ENCODE measurements at regions not wholly inside any gene's neighbourhood (a gene's known extent, or its start where the extent isn't known, plus 50 kb on each side); places are given as distances from the start of the nearest gene placed in this dataset.

DNA sequence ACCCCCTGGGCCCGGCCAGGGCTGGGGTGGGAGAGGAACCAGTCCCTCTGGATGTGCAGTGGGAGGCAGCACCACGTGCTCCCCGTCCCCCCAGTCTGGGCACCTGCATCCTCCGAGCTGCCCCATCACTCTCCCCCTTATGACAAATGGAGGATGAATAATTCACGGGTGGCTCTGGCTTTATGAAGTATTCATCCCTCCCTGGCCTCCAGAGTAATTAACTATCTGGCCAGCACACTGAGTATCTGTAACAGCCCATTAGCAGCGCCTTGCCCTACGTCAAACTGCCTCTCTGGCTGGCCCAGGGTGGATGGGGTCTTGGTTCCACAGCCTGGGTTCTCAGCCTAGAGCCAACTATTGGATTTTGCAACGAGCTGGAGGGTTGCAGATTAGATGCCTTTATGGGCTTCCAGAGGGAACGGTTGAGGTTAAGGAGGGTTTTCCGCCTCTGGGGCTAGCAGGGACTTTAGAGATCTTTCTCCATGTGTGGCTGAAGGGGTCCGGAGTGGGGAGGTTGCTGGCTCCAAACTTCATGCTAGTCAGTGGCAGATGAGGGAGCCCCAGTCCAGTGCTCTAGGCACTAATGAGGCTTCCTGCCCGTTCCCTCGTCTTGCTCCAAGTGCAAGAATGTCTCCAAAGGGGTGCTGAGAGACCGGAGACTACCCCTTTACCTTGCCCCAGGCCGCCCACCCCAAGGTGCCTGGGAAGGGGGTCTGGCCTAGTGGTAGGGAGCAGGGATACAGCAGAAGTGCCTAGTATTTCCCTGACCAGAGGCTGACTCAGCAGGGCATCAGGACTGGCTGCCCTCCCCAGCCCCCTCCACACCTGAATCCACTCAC is 53.5 kb upstream of the MLN start:
- H3K27ac ChIP-seq, result no peak overlapping the region
- TF ChIP-seq, protein P1, sequence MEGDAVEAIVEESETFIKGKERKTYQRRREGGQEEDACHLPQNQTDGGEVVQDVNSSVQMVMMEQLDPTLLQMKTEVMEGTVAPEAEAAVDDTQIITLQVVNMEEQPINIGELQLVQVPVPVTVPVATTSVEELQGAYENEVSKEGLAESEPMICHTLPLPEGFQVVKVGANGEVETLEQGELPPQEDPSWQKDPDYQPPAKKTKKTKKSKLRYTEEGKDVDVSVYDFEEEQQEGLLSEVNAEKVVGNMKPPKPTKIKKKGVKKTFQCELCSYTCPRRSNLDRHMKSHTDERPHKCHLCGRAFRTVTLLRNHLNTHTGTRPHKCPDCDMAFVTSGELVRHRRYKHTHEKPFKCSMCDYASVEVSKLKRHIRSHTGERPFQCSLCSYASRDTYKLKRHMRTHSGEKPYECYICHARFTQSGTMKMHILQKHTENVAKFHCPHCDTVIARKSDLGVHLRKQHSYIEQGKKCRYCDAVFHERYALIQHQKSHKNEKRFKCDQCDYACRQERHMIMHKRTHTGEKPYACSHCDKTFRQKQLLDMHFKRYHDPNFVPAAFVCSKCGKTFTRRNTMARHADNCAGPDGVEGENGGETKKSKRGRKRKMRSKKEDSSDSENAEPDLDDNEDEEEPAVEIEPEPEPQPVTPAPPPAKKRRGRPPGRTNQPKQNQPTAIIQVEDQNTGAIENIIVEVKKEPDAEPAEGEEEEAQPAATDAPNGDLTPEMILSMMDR (conservative IDR thresholded peaks at IDR 0.05), result no peak

DNA sequence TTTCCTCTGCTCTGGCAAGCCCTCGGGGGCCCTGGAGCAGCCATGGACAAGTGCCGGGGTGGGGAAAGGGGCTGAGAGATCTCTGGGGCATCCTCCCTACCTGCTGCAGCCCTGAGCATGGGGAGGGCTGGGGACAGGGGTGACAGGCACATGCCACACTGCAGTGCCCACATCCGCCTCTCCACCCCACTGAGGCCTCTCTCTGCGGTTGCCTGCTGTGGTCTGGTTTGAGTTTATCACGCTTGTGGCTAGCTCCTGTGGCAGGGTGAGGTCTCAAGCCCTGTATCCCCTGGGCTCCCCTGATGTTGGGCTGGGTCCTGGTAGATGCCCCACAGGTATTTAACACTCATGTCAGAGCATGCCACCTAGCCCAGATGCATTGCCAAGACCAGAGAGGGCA is 52.9 kb upstream of the MLN start:
- H3K27ac ChIP-seq, result no peak overlapping the region
- TF ChIP-seq, protein P1 (conservative IDR thresholded peaks at IDR 0.05), result no peak

DNA sequence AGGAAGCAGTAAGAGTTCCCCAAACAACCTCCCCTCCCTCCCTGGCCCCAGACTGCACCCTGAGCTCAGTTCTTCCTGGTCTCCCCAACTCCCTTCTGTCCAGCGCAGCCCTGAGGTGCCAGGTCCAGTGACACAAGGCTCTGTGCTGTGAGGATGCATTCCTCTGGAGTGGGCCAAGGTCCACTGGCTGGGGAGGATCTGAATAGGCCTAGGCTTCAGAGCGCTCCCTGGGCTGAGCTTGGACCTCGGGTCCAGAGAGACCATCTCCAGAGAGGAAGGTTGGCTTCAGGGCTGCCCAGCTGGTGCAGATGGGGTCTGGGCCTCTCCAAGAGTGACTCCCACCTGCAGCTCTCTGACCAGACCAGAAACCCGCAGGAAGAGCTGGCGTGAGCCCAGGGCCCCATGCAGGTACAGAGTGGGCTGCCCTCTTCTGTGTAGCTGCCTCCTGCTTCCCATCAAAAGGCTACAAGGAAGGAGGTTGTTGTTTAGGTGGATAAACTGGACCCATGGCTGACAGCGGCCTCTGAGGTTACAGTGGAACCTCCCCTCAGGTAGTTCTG is 52.3 kb upstream of the MLN start:
- TF ChIP-seq, protein P1 (conservative IDR thresholded peaks at IDR 0.05), result no peak
- no peak overlapping the region for H3K27ac ChIP-seq

DNA sequence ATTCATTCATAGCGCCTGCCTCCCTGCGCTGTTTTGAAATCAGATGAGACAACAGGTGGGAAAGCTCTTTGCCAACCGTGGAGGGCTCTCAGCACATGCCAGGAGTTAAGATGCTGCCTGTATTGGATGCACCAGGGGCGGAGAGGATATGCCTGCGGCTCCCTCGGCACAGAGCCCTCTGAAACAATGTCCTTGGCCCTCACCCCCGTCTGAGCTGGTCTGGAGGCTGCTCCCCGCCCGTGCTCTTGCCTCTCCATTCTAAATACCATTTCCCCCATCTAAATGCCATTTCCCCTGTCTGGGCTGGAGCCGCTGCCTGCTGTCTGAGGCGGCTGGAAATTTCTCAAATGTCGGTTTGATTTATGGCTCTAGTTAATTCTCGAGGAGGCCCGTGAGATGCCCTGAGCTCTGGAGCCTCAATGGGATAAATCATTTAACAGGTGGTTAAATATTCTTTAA is 50.8 kb upstream of the MLN start:
- TF ChIP-seq, protein P1 (conservative IDR thresholded peaks at IDR 0.05), result no peak
- H3K27ac ChIP-seq, result no peak overlapping the region

DNA sequence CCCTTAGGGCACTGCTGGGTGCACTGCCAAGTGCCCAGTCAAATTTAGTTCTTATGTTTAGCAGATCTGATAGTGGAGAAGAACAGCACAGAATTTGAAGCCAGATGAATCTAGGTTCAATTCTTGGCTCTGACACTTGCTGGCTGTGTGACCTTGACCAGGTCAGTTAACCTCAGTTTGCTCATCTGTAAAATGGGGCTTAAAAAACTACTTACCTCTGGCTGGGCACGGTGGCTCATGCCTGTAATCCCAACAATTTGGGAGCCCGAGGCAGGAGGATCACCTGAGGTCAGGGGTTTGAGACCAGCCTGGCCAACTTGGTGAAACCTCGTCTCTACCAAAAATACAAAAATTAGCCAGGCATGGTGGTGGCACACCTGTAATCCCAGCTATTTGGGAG is 49.9 kb upstream of the MLN start:
- H3K27ac ChIP-seq, result no peak overlapping the region
- TF ChIP-seq, protein P1 (conservative IDR thresholded peaks at IDR 0.05), result no peak
